22Rv1 (cell line): ENCODE measurements at regions not wholly inside any gene's neighbourhood (a gene's known extent, or its start where the extent isn't known, plus 50 kb on each side); places are given as distances from the start of the nearest gene placed in this dataset.

Source experiments
- H3K27ac ChIP-seq: fragments of 450-650 bp; 2 replicates; pipeline ENCODE4 v1.5.1; 2017
- ZFX ChIP-seq: fragments of 450-650 bp; IDR thresholded peaks from 2 replicates; pipeline ENCODE4 v1.6.1; 2017; ENCODE audit warnings: antibody characterized with exemption, borderline replicate concordance
- TF ChIP-seq, protein P1 (sequence below): fragments of 450-650 bp; IDR thresholded peaks from 2 replicates; pipeline ENCODE4 v1.5.1; 2017; ENCODE audit warnings: mild to moderate bottlenecking

DNA sequence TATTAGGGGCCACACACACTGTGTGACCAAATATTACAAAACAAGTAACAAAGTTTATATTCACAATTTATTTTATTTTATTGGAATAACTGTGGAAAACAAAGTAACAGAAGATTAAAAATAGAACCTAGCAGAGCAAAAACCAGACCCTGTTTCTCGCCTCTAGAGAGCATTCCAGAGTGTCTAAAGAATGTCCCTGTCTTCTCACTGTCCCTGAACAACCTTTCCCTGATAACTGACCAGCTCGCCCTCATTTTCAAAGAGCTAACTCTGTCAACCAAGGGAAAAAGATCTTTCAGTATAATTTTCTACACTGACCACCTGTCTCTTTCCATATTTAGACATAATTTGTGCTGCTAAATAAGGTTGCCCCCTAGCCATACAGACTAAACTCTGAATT, 646.9 kb downstream of the USP25 start:
- TF ChIP-seq ZFX = no peak
- TF ChIP-seq, protein P1, sequence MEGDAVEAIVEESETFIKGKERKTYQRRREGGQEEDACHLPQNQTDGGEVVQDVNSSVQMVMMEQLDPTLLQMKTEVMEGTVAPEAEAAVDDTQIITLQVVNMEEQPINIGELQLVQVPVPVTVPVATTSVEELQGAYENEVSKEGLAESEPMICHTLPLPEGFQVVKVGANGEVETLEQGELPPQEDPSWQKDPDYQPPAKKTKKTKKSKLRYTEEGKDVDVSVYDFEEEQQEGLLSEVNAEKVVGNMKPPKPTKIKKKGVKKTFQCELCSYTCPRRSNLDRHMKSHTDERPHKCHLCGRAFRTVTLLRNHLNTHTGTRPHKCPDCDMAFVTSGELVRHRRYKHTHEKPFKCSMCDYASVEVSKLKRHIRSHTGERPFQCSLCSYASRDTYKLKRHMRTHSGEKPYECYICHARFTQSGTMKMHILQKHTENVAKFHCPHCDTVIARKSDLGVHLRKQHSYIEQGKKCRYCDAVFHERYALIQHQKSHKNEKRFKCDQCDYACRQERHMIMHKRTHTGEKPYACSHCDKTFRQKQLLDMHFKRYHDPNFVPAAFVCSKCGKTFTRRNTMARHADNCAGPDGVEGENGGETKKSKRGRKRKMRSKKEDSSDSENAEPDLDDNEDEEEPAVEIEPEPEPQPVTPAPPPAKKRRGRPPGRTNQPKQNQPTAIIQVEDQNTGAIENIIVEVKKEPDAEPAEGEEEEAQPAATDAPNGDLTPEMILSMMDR = no peak

DNA sequence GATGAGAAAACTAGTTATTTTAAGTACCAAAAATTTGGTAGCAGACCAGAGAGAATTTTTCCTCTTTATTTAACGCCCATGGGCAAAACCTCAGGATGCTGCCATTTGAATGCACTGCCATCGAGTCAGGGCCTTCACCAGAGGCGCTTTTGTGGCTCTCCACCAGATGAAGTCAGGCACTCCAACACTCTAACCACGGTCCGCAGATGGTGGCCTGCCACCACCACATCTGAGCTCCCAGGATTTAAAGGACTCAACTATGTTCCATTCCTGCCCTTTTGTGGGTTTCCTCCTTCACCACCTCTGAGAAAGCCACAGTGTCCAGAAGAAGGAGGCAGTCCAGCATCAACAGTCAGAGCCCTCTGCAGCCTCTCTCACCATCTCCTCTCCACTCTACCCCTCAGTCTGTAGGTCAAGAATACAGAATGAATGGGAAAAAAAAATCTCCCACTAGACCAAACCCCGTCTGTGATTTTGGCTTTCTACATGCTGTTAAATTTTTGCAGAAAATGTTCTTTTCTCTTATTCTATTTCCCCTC, 647.4 kb downstream of the USP25 start:
- TF ChIP-seq, protein P1 = no peak
- TF ChIP-seq ZFX = no peak

More for the DNA sequence above, 646.9 kb downstream of the USP25 start:
- H3K27ac ChIP-seq = no peak overlapping the region

DNA sequence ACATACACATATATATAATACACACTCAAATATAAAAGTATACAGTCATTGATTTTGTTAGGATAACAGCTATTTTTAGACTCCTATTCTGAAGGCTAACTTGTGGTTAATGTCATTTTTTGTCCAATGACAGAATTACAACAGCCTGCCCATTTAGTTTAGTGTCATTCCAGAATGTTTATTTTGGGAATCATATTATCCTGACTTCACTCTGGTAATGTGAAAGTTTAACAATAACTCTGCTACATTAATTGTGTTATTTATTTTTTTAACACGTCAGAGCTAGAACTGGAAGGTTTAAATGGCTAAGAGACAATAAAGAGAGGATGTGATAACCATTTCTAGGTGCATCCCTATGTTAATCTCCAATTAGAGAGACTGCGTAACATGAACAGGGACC, 648.1 kb downstream of the USP25 start:
- H3K27ac ChIP-seq = no peak overlapping the region
- no peak for TF ChIP-seq ZFX

More for the DNA sequence above, 647.4 kb downstream of the USP25 start:
- H3K27ac ChIP-seq = no peak overlapping the region

DNA sequence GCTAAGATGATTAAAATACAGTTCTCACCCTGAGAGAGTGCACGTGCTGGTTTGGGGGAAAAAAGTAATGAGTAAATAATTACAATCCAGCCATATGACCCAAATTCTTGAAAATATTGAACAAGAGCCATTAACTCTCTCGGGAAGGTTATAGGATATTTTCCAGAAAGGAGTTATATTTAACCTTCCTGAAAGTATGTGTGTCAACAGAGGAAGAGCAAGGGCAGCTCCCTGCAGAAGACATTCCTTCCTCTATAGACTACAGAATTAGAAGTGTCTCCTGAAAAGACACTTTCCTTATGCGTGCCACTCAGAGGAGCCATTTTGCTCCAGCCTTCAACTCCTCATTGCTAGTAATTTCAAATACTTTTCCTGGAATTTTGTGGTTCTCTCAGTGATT, 648.7 kb downstream of the USP25 start:
- no peak overlapping the region for H3K27ac ChIP-seq
- TF ChIP-seq ZFX = no peak
- TF ChIP-seq, protein P1 = no peak

DNA sequence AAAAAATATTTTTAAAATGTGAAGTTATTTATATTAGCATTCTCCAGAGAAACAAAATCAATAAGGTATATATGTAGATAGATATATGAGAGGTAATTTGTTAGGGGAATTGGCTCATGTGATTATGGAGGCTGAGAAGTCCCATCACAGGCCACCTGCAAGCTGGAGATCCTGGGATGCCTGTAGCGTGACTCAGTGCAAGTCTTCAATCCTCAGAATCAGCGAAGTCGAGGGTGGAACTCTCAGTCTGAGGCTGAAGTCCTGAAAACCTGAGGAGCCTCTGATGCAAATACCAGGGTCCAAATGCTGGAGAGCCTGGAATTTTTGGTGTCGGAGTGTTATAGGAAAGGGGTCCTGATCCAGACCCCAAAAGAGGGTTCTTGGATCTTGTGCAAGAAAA, 658.5 kb downstream of the USP25 start:
- TF ChIP-seq ZFX = no peak
- TF ChIP-seq, protein P1 = no peak
- H3K27ac ChIP-seq = no peak overlapping the region

DNA sequence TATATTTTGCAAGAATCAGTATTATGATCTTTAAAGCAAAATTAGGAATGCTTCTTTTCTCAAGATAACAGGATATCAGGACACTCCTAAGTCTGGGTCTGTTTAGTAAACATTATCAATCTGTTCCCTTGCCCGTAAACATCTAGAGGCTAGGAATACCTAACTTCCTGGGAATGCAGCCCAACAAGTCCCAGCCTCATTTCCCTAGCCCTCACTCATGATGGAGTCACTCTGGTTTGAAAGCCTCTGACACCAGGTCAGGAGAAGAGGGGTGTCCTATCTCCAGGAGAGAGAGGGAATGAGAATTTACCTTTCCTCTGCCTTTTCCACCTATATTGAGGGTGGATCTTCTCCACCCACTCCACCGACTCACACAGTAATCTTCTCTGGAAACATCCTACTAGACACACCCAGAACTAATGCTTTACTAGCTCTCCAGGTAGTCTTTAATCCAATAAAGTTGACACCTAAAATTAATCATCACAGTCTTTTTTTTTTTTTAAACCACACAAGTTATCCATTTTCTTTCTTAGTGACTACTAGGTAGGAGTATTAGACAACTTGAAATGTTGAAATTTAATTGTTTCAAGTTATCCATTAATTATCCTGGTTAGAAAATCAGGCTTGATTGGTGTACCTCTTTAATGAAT, 659.3 kb downstream of the USP25 start:
- TF ChIP-seq, protein P1 = no peak
- TF ChIP-seq ZFX = no peak
- no peak overlapping the region for H3K27ac ChIP-seq

DNA sequence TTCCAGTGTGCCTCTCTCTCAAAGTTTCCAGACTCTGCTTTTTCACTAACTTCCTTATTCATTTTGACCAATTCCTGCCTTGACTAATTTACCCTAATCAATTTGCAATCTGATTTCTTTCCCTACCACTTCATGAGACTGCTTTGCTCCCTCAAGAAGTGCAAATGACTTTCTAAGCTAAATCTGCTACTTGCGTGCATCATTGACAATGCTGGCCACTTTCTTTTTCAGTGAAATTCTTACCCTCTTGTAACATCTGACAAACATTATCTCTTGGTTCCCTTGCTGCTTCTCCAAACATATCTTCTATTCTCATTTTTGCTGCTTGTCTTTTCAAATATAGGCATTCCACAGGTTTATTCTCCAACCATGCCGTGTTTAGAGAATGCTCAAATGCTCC, 659.9 kb downstream of the USP25 start:
- TF ChIP-seq, protein P1 = no peak
- no peak for TF ChIP-seq ZFX
- no peak overlapping the region for H3K27ac ChIP-seq
